HepG2 (cell line): ENCODE measurements at regions not wholly inside any gene's neighbourhood (a gene's known extent, or its start where the extent isn't known, plus 50 kb on each side); places are given as distances from the start of the nearest gene placed in this dataset.

Source experiments
- ARNT ChIP-seq: fragments of 450-650 bp; IDR thresholded peaks from 2 replicates; pipeline ENCODE4 v1.6.1; 2017
- ATF7-NPFF ChIP-seq: sonication (generic); formaldehyde crosslinking; IDR thresholded peaks from 2 replicates; pipeline ENCODE4 v1.8.1; 2023; ENCODE audit warnings: mild to moderate bottlenecking, low read depth, missing genetic modification reagents, moderate library complexity
- CBX5 ChIP-seq: sonication (generic); formaldehyde crosslinking; IDR thresholded peaks from 2 replicates; pipeline ENCODE4 v1.4.0; 2020; ENCODE audit warnings: missing genetic modification reagents, borderline replicate concordance
- CCDC6 ChIP-seq: sonication (generic); formaldehyde crosslinking; IDR thresholded peaks from 2 replicates; pipeline ENCODE4 v1.8.1; 2022; ENCODE audit warnings: mild to moderate bottlenecking, missing genetic modification reagents, moderate library complexity
- EZH2 ChIP-seq: conservative IDR thresholded peaks from 2 replicates; pipeline ENCODE4 v1.6.1; 2012; ENCODE audit warnings: mild to moderate bottlenecking, low read depth, low read length, moderate library complexity
- HOXA5 ChIP-seq: sonication (generic); formaldehyde crosslinking; IDR thresholded peaks from 2 replicates; pipeline ENCODE4 v1.4.0; 2020; ENCODE audit warnings: missing genetic modification reagents
- MEIS1 ChIP-seq: sonication (generic); formaldehyde crosslinking; IDR thresholded peaks from 2 replicates; pipeline ENCODE4 v1.9.0; 2021; ENCODE audit warnings: mild to moderate bottlenecking, missing genetic modification reagents, moderate library complexity, borderline replicate concordance
- SP140L ChIP-seq: sonication (generic); formaldehyde crosslinking; IDR thresholded peaks from 2 replicates; pipeline ENCODE4 v1.4.0; 2020; ENCODE audit warnings: missing genetic modification reagents, borderline replicate concordance
- SRSF1 ChIP-seq: fragments of 200-400 bp; formaldehyde crosslinking; optimal IDR thresholded peaks from 2 replicates; pipeline ENCODE3; 2017; ENCODE audit warnings: mild to moderate bottlenecking, low read depth, low read length, moderate library complexity
- SSRP1 ChIP-seq: IDR thresholded peaks from 2 replicates; pipeline ENCODE4 v1.6.1; 2016; ENCODE audit warnings: control low read depth
- STAT5B ChIP-seq: sonication (generic); formaldehyde crosslinking; IDR thresholded peaks from 2 replicates; pipeline ENCODE4 v1.4.0; 2020; ENCODE audit warnings: missing genetic modification reagents
- ZNF230 ChIP-seq: sonication (generic); formaldehyde crosslinking; IDR thresholded peaks from 2 replicates; pipeline ENCODE4 v1.4.0; 2020; ENCODE audit warnings: mild to moderate bottlenecking, missing genetic modification reagents
- ZNF3 ChIP-seq: IDR thresholded peaks from 2 replicates; pipeline ENCODE4 v1.7.0; 2017; ENCODE audit warnings: inconsistent platforms
- ZNF354B ChIP-seq: sonication (generic); formaldehyde crosslinking; IDR thresholded peaks from 2 replicates; pipeline ENCODE4 v1.8.0; 2022; ENCODE audit warnings: mild to moderate bottlenecking, missing genetic modification reagents
- ZNF567 ChIP-seq: sonication (generic); formaldehyde crosslinking; IDR thresholded peaks from 2 replicates; pipeline ENCODE4 v1.8.1; 2023; ENCODE audit warnings: mild to moderate bottlenecking, missing genetic modification reagents, borderline replicate concordance
- ZNF670 ChIP-seq: sonication (generic); formaldehyde crosslinking; IDR thresholded peaks from 2 replicates; pipeline ENCODE4 v1.8.0; 2022; ENCODE audit warnings: mild to moderate bottlenecking, missing genetic modification reagents, borderline replicate concordance
- ZNF747 ChIP-seq: sonication (generic); formaldehyde crosslinking; IDR thresholded peaks from 2 replicates; pipeline ENCODE4 v1.8.1; 2023; ENCODE audit warnings: missing genetic modification reagents, mild to moderate bottlenecking, borderline replicate concordance
- ZNF772 ChIP-seq: sonication (generic); formaldehyde crosslinking; IDR thresholded peaks from 2 replicates; pipeline ENCODE4 v1.5.0; 2020; ENCODE audit warnings: mild to moderate bottlenecking, missing genetic modification reagents
- TF ChIP-seq, protein P1 (sequence below): sonication (generic); formaldehyde crosslinking; IDR thresholded peaks from 2 replicates; pipeline ENCODE4 v1.4.0; 2020; ENCODE audit warnings: missing genetic modification reagents
- TF ChIP-seq, protein P2 (sequence below): sonication (generic); formaldehyde crosslinking; IDR thresholded peaks from 2 replicates; pipeline ENCODE4 v1.4.0; 2020; ENCODE audit warnings: mild to moderate bottlenecking, missing genetic modification reagents
- TF ChIP-seq, protein P3 (sequence below): sonication (generic); formaldehyde crosslinking; IDR thresholded peaks from 2 replicates; pipeline ENCODE4 v1.4.0; 2020; ENCODE audit warnings: missing genetic modification reagents

DNA sequence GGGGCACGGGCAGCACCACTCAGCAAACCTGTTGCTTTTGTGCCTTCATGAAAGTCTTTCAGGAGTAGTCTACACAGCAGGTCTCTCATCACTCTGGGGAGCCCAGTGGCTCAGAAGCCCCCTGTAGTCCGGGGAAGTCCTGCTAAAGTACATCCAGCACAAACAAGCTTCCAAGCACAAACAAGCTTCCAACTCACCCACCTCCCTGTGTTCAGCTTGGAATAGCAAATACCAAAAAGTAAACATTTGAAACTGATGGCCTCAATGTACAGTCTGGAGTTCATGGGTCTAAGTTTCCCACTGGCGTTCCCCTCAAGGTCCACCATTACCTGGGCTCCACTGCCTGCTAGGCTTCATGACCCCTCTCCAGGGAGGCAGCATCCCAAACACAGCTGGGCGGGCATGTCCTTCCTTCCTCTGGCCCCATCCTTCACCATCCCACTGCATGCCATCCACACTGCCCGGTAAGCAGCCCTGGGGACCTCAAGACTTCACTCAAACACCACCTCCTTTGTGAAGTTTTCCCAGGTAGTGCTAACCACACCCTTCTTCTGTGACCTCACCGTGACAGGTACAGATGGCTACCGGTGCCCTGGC lies 62.8 kb upstream of the SIAH1 start (continued):
- no peak for TF ChIP-seq SRSF1
- 0 out of 2 replicates have a peak, but pooled peaks have one; percentile 22 for TF ChIP-seq ZNF772 (CRISPR knock-in tag)
- TF ChIP-seq MEIS1 (CRISPR knock-in tag), result 0 out of 2 replicates have a peak, but pooled peaks have one; percentile 81
- peak; percentile 54; the same call in 1 of the 2 replicates for TF ChIP-seq CCDC6
- TF ChIP-seq ATF7-NPFF (CRISPR knock-in tag), result no peak
- TF ChIP-seq SP140L, result no peak
- TF ChIP-seq ZNF3 (CRISPR knock-in tag), result no peak
- peak; percentile 90; the same call in 1 of the 2 replicates for TF ChIP-seq ZNF230 (CRISPR knock-in tag)
- TF ChIP-seq ZNF670 (CRISPR knock-in tag), result no peak
- TF ChIP-seq, protein P1, sequence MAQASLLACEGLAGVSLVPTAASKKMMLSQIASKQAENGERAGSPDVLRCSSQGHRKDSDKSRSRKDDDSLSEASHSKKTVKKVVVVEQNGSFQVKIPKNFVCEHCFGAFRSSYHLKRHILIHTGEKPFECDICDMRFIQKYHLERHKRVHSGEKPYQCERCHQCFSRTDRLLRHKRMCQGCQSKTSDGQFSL (CRISPR knock-in tag), result no peak
- TF ChIP-seq, protein P2, sequence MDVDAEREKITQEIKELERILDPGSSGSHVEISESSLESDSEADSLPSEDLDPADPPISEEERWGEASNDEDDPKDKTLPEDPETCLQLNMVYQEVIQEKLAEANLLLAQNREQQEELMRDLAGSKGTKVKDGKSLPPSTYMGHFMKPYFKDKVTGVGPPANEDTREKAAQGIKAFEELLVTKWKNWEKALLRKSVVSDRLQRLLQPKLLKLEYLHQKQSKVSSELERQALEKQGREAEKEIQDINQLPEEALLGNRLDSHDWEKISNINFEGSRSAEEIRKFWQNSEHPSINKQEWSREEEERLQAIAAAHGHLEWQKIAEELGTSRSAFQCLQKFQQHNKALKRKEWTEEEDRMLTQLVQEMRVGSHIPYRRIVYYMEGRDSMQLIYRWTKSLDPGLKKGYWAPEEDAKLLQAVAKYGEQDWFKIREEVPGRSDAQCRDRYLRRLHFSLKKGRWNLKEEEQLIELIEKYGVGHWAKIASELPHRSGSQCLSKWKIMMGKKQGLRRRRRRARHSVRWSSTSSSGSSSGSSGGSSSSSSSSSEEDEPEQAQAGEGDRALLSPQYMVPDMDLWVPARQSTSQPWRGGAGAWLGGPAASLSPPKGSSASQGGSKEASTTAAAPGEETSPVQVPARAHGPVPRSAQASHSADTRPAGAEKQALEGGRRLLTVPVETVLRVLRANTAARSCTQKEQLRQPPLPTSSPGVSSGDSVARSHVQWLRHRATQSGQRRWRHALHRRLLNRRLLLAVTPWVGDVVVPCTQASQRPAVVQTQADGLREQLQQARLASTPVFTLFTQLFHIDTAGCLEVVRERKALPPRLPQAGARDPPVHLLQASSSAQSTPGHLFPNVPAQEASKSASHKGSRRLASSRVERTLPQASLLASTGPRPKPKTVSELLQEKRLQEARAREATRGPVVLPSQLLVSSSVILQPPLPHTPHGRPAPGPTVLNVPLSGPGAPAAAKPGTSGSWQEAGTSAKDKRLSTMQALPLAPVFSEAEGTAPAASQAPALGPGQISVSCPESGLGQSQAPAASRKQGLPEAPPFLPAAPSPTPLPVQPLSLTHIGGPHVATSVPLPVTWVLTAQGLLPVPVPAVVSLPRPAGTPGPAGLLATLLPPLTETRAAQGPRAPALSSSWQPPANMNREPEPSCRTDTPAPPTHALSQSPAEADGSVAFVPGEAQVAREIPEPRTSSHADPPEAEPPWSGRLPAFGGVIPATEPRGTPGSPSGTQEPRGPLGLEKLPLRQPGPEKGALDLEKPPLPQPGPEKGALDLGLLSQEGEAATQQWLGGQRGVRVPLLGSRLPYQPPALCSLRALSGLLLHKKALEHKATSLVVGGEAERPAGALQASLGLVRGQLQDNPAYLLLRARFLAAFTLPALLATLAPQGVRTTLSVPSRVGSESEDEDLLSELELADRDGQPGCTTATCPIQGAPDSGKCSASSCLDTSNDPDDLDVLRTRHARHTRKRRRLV (CRISPR knock-in tag), result no peak
- no peak for TF ChIP-seq EZH2
- TF ChIP-seq ARNT, result no peak
- TF ChIP-seq ZNF567, result no peak
- TF ChIP-seq ZNF747, result no peak
- no peak for TF ChIP-seq SSRP1 (CRISPR knock-in tag)
- peak; percentile 49; the same call in 1 of the 2 replicates for TF ChIP-seq HOXA5
- TF ChIP-seq, protein P3, sequence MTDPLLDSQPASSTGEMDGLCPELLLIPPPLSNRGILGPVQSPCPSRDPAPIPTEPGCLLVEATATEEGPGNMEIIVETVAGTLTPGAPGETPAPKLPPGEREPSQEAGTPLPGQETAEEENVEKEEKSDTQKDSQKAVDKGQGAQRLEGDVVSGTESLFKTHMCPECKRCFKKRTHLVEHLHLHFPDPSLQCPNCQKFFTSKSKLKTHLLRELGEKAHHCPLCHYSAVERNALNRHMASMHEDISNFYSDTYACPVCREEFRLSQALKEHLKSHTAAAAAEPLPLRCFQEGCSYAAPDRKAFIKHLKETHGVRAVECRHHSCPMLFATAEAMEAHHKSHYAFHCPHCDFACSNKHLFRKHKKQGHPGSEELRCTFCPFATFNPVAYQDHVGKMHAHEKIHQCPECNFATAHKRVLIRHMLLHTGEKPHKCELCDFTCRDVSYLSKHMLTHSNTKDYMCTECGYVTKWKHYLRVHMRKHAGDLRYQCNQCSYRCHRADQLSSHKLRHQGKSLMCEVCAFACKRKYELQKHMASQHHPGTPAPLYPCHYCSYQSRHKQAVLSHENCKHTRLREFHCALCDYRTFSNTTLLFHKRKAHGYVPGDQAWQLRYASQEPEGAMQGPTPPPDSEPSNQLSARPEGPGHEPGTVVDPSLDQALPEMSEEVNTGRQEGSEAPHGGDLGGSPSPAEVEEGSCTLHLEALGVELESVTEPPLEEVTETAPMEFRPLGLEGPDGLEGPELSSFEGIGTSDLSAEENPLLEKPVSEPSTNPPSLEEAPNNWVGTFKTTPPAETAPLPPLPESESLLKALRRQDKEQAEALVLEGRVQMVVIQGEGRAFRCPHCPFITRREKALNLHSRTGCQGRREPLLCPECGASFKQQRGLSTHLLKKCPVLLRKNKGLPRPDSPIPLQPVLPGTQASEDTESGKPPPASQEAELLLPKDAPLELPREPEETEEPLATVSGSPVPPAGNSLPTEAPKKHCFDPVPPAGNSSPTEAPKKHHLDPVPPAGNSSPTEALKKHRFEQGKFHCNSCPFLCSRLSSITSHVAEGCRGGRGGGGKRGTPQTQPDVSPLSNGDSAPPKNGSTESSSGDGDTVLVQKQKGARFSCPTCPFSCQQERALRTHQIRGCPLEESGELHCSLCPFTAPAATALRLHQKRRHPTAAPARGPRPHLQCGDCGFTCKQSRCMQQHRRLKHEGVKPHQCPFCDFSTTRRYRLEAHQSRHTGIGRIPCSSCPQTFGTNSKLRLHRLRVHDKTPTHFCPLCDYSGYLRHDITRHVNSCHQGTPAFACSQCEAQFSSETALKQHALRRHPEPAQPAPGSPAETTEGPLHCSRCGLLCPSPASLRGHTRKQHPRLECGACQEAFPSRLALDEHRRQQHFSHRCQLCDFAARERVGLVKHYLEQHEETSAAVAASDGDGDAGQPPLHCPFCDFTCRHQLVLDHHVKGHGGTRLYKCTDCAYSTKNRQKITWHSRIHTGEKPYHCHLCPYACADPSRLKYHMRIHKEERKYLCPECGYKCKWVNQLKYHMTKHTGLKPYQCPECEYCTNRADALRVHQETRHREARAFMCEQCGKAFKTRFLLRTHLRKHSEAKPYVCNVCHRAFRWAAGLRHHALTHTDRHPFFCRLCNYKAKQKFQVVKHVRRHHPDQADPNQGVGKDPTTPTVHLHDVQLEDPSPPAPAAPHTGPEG (CRISPR knock-in tag), result no peak
- no peak for TF ChIP-seq ZNF354B (CRISPR knock-in tag)
- no peak for TF ChIP-seq STAT5B (CRISPR knock-in tag)
- TF ChIP-seq CBX5 (CRISPR knock-in tag), result no peak
